CD4-positive, alpha-beta T cell treated with Interleukin-1 beta for 1 hour (primary cell): ENCODE measurements at regions not wholly inside any gene's neighbourhood (a gene's known extent, or its start where the extent isn't known, plus 50 kb on each side); places are given as distances from the start of the nearest gene placed in this dataset.

Experiments
- DNase-seq, 2 donors: peaks; one replicate each; pipeline ENCODE4 v3.0.0-alpha.2; 2020 to 2022

DNA sequence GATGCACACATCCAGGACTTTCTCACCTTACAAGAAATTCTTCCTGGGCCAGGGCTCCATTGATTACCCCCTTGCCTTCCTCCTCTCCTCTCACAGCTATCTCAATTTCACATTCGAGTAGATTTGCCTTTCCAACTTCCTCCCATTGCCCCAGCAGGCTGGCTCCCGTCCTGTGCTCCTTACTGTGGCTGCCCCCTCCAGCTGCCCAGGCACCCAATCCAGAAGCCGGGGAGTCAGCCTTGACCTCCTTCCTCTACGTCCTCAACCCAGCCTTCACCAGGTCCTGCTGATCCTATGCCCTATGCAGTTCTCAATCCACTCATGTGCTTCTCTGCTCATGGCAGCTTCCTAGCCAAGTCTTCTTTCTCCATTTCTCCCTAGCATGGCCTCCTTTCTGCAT, 85.7 kb upstream of the GPR26 start:
- no peak for DNase-seq

DNA sequence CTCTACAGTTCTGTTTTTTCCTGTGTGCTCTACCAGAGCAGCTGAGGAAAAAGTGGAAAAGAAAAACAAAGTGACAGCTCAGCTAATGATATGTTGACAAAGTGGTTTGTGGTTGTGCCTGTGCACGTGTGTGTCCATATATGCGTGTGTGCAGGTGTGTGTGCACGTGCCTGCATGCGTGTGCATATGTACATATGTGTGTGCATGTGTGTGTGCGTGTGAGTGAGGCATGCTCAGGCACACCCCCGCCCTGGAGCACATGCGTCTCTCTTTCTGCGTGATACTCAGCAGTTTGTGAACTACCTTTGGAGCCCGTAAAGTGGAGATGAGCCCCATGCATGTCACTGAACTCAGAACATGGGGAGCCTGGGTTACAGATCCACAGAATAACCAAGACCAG, 84.5 kb upstream of the GPR26 start:
- no peak for DNase-seq

DNA sequence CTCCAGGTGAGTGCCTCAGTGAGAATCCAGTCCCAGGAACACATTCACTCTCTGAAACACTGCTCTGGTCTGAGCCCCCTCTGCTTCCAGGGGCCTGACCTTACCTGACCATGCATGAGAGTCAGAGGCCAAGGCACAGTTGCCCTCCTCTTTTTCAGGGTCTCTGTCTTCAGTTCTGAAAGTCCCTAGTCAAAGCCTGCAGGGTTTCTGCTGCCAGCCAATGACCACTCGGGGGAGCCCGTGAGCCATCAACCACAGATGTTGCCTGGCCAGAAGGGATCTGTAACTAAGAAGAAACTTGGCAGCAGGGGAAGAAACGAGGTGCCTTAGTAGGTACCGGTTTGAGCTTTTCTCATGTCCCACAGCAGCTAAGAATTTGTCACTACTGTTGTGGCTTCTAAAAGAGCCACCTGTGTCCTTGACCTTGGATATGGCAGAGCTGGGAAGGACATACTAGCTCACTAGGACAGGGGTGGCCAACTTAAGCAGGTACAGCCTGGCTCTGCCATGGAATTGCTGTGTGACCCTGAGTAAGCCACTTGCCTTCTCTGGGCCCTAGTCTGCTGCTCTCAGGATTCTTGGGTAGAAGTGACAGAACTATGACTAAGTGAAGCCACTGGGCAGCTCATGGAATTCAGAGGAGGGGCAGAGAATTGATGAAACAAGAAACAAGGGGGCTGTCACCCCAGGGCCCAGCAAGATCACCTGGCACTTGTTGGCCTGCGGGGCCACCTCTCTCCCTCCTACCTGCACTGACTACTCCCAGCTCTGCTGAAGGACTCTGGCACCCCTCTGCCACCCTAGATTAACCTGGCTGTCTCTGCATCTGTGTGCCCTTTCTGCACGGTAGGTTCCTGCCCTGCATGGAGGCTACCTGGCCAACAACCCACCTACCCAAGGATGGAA, 83.8 kb upstream of the GPR26 start:
- DNase-seq = peak; percentile 49 to 52

DNA sequence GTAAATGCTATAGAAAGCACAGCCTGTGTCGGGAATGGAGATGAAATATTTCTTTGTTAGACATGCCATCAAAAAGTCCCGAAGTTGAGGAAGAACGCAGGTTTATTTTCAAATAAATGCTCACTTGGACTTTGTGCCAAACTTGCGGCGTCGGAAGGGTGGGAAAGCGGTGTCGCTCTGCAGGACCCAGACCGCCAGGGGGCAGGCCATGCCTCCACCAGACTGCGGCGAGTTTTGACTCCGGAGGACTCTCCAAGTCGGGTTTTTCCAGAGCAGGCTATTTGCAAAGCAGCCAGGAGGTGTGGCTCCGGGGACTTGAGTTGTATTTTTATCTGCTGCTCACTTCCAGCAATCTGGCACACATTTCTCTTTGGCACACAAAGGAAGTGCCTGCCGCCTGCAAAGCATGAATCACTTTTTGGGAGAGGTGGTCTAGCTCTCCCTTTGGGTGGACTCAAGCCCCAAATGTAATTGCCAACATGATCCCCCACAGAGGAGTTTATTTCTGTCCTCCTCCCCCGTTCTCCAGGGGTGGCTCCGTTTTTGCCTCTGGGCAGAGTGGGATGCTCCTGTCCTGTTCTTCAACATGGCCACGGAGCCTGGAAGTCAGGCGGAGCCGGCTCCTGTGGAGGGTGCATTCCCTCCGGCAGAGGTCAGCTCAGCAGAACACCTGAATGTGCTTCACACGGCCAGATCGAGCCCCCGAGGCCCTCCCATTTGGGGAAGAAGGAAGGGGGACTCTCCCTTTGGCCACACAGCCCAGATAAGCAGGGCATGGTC, 82.3 kb upstream of the GPR26 start:
- peak; percentile 4 to 9 for DNase-seq

DNA sequence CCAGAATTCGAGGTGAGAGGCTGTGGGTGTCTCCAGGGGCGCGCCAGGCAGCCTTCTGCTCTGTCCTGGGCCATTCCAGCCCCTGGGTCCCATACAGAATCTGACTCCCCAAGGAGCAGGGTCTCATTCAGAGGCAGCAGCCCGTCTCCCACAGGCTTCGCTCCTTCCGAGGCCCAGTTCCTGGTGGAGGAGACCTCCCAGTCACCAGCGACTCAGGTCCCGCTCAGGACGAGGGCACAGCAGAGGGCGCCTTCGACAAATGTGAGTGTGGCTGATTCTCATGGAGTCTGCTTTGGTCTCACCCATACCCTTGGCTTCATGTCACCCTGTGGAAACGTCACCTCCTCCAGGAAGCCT, 81.8 kb upstream of the GPR26 start:
- DNase-seq = no peak

DNA sequence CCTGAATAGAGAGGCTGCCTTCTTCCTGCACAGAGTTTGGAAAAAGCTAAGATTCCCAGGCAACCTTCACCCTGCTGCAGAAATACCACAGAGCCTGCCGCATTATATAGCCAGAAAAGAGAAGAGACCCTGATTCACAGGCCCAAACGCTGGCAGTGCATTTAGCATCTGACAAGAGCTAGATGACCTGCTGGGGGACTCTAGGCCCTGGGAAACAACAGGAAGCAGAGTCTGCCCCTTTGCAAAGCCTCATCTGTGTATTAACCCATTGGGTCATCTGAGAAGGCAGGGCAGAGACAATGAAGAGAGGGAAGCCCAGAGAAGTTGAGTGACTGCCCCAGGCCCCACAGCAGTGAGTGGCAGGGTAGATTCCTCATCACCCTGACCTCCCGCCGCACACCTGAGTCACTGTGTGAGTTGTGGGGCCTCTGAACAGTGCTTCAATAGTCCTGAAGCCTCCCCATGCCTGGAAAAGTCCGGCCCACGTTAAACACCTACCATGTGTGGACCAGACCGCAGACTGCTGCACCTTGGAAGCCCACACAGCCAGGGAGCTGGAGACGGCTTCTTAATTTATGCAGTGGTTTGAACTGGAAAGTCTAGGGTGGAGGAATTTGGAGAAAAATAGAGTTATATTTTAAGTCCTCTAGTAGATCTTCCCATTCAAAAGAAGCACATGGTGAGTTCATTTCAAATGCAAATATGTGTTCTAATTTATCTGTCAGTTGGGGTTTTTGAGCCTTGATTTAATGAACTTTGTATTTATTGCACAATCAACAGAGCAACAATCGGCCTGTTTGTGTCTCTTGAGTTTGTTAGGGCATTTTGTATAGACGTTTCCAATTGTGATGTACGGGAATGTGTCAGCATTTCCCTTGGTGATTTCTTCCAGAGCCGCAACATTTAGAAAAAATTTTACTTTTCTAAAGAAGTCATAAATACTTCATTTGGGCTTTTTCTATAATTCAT, 80.4 kb upstream of the GPR26 start:
- DNase-seq = no peak

DNA sequence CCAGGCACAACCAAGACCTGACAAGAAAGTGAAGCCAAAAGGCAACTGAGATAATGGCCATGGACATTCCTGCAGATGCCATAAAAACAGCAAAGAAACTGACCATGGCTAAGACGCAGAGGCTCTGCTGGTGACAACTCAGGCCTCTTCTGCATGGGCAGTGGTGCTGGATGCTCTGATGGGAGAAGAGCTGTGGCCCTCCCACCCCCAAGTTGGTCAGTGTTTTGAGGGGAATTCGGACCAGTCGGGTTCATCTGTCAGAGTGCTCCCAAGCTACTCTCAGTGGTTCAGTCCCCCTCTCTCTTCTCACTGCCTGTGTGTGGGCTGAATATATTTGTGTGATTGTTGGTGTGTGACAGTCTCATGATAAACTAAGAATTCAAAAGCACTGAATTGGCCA, 79.0 kb upstream of the GPR26 start:
- no peak for DNase-seq

DNA sequence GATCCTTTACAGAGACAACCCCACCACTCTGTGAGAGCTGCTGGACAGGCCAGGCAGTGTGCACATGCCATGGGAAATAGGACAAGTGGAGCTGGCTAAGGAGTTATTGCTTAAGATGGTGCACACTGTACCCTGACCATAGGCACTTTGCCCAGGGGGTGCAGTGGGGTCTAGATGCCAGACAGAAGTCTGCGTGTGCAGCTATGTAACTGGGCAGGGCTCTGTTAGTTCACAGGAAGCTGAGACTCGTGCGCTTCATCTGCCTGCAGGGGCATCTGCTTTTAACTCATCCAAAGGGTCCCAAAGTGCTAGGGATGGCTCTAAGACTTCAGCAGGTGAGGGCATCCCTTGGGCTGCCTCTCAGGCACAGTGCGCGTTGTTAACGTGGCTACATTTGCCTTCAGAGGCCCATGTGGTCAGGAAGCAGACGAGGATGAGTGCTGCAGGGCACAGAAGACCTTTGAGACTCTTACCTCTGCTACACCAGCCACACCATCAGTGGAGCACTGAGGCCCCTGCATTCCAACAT, 77.7 kb upstream of the GPR26 start:
- no peak for DNase-seq

DNA sequence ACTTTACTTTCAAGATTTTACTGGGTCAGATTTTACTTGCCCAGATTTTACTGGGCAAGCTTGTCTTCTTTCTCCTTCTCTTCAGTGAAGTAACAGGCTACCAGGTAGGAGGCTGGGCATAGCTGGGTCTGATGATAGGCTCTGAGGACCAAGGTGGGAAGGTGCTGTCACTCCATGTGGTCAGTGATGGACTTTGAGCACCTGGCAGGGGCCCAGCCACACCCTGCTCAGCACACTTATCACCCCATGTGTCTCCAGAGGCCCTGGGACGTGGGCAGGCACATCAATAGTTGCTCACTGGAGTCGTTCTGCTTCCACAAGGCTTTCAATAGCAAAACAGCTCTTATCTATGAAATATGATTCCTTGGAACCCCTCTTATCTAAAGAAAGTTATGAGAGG, 70.5 kb upstream of the GPR26 start:
- no peak for DNase-seq

DNA sequence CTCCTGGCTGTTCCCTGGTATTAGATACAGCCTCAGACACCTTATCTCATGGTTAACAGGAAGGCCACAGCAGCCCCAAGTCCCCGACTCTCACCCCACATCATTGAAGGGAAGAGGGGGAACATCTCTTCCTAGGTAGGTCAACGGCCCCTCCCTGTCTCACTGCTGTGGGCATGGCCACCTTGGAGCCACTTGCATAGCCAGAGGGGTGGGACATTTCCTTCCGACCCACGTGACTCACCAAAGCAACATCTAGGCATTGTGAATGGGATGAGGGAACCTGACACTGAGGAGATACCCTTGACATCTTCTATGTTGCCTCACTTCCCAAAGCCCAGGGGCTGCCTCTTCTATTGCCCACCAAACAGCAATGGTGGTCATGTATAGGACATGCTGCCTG, 68.5 kb upstream of the GPR26 start:
- DNase-seq = no peak

DNA sequence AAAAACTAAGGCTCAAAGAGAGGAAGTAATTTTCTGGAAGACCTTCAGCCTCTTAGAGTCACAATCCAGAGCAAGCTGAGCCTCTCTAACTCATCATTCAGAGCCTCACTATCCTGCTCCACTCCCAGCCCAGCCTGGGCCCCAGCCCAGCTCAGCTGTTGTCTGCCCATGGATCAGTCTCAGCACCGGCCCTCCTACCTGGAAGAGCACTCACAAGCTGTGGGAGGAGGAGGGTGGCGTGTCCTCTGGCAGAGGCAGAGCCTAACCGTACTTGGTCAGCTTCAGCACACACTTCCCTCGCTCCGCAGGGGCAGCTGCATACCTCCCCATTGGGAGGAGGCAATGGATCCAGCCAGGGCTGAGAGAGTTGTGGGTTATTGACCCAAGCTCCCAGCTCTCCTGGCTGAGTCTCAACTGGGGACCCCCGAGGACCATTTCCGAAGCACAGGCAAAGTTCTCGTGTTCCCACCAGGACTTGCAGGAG, 66.7 kb upstream of the GPR26 start:
- no peak for DNase-seq

DNA sequence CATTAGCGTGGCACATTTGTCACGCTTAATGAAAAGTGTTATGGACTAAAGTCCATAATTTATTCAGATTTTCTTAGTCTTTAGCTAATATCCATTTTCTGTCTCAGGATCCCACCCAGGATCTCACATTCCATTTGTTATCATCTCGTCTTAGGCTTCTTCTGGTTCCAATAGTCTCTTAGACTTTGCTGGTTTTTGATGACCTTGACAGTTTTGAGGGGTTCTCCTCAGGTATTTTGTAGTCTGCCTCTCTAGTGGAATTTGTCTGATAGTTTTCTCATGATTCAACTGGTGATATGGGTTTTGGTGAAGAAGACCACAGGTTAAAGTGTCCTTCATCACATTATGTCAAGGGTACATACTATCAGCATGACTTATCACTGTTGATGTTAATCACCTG, 66.0 kb upstream of the GPR26 start:
- DNase-seq = no peak

DNA sequence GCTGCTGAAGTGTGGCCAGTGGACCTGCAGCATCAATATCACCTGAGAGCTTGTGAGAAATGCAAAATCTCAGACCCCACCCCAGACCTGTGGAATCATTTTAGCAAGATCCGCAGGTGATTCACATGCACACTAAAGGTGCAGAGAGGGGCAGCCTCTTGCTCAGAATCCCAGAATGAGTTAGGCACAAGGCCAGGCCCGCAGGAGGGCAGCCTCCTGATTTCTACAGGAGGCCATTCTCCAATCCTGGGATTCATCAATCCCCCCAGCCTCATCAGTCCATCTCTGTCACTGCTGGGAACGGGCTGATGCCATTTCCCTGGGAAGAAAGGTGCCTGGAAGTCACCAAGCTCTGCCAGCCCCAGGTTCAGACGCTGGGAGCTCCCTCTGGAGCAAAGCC, 63.0 kb upstream of the GPR26 start:
- DNase-seq = no peak

DNA sequence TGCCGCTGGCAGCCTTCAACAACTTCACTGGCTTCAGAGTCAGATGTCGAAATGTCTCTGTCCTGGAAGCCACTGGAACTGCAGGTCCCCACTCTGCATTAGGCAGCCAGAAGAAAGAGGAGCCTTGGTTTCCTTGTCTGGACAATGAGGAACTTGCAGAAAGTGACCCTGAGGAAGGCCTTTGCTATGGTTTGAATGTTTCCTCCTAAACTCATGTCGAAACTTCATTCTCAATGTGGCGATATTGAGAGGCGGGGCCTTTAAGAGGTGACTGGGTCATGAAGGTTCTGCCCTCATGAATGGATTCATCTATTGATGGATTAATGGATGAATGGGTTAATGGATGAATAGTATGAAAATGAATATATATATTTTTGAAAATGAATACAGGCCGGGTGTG, 61.6 kb upstream of the GPR26 start:
- DNase-seq = no peak

DNA sequence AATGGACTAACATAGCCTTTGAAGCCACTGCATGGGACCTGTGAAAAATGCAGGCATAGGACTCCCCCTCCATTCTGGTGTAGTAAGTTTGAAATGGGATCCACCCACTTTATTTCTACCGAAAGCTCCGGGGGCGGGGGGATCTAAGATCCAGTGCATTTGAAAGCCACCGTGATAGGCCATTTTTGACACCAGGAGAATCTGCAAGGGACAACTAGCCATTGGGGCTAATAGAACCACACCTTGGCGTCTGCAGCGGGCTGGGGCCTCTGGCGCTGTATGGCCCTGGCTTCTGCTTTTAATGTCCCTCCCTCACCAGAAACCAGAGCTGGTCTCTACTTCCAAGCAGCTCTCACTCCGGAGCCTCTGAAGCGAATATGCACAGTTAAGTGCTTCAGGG, 60.1 kb upstream of the GPR26 start:
- DNase-seq = no peak

DNA sequence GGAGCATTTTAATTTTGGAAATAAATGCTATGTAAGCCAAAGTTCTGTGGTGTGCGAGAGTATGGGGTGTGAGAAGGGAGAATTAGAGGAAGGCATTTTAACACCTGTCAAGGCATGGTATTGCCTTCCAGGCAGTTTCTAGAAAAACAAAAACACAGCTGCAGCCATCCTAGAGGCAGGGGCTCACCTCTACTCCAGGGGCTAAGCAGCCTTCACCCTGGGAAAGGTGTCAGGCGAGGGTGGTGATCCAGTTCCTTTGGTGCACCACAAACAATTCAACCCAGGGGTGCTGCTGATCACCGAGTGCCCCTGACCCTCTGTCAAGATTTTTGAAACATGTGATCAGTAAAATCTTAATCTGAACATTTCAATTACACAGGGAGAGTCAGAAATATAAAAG, 59.2 kb upstream of the GPR26 start:
- no peak for DNase-seq

DNA sequence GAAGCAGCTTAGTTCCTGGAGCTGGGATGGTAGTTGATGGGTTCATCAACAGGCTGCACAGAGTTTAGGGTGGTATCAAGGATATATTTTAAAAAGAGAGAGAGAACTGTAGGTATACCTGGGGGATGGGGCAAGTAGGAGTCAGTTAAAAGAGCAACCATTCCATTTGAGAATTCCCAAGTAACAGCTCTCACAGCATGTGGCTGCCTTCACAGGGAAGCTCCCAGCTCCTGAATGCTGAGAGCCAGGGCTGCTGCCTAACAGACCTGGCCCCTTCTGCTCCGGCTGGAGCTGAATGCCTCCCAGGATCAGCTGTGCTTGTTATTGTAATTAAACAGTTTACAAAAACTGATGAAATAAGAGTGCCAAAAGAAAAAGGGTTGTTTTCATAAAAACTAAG, 58.8 kb upstream of the GPR26 start:
- no peak for DNase-seq

DNA sequence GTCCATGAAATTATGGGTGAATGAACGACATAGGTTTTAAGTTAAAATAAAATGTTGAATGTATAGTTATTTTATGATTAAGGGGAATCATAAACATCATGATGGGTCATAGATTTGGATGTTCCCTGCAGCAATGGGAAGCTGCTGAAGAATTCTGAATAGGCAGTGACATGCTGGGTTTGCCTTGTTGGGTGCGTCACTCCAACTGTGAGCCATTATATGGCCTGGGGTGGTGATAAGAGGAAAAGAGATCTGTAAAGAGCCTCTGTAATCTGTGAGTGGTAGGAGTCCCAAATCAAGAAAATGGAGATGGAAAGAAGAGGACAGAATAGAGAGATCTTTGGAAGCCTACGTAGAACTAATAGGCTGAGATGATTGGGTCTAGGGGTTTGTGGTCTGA, 58.1 kb upstream of the GPR26 start:
- DNase-seq = no peak

DNA sequence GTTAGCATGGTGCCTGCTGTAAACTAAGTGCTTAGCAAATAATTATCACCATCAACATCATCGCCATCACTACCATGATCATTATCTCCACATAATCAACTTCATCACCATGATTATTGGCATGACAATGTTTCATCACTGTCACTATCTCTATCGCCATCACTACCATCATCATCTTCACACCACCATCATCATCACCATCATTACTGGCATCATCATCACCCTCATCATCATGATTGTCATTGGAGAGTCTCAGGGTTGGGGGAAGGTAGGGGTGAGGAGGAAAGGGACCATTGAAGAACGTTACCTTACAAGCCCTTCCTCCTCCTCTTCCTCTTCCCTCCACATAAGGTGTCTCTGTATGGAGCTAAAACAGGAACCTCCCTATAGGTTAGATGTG, 54.9 kb upstream of the GPR26 start:
- no peak for DNase-seq

DNA sequence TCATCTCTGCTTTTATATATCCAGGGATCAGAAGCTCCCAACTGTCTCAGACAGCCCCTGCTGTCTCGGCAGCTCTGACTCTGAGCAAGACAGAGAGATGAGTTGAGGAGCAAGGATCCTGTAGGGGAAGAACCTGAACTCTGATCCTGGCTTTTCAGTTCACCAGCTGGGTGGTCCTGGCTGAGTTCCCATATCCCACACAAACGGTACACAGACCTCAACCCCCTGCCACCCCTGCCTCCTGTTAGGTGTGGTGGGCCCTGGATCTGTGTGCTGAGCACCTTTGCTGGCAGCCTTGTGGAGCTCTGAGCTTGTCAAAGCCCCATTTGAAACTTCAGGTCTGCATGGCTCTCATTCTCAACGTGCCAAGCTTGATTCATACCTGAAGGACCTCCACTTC, 54.3 kb upstream of the GPR26 start:
- DNase-seq = no peak

DNA sequence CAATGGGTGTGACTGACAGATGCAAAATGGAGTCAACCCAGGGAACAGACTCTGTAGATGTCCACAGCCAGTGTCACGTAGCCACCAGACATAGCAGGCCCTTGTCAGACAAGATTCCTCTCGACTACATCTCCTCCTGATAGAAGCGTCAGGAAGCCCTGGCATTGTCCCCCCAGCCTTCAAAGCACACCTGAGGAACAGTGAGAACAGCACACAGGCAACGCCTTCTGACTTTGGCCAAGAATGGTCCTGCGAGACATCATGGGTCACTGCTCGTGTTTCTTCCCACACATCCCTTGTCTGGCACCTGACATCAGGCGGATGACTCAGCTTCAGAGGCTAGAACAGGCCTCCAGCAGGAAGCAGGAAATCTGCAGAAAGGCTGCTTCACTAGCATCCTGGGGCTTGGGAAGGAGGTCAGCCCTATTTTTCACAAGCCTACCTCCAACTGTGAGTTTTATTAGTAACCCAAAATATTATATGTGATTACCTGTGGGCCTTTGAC, 52.8 kb upstream of the GPR26 start:
- no peak for DNase-seq

DNA sequence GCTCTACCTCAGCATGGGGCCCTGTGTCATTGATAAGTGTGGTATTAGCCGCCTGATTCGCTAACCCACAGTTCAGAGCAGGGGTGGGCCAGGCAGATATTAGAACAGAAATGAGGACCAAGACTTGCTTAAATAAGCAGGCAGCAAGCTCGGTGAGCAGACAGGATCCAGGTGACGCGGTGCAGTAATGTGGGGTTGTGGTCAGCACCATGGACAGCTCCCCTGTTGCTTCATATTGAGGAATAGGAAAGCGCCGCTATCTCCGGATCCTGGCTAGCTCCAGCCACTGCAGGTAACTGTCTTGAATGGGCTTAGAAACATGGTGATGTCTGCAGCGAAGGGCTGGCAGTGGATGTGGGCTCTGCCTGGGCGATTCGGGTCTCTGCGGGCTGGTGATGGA, 51.3 kb upstream of the GPR26 start:
- peak in 1 of 2 donors; percentile 7 for DNase-seq
